ENCODE measurements at regions not wholly inside any gene's neighbourhood (a gene's known extent, or its start where the extent isn't known, plus 50 kb on each side); places are given as distances from the start of the nearest gene placed in this dataset.

DNA sequence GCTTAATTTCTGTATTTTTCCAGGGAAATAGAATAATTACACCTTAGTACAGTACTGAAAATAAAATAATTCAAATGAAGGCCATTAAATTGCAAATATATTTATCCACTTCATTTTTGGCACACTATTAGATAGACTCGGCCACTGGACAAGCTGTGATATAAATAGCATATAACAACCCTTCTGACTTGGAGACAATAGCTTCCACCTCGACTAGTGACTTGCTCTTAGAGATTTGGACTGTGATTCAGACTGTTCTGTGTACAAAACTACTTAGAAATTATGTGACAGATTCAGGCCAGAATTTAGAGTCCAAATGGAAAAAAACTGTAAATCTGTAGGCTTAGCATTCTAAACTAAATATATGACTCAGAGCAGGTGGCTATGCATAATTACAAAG lies 949.9 kb downstream of the LRFN5 start:
- Histone ChIP-seq H3K36me3 (ENCODE audit: control insufficient read depth, insufficient read depth, low read length) (no peaks in the 10 kb centered on the region), H3K27me3 (replicated peaks; ENCODE audit: control insufficient read depth, insufficient read depth, low read length) (no peaks in the 10 kb centered on the region), H3K4me3 (replicated peaks; ENCODE audit: low read depth, low read length) (no peak overlapping the region)
- DNase-seq (ENCODE audit: extremely low read depth, insufficient read length) = no peak
- TF ChIP-seq, protein P1, sequence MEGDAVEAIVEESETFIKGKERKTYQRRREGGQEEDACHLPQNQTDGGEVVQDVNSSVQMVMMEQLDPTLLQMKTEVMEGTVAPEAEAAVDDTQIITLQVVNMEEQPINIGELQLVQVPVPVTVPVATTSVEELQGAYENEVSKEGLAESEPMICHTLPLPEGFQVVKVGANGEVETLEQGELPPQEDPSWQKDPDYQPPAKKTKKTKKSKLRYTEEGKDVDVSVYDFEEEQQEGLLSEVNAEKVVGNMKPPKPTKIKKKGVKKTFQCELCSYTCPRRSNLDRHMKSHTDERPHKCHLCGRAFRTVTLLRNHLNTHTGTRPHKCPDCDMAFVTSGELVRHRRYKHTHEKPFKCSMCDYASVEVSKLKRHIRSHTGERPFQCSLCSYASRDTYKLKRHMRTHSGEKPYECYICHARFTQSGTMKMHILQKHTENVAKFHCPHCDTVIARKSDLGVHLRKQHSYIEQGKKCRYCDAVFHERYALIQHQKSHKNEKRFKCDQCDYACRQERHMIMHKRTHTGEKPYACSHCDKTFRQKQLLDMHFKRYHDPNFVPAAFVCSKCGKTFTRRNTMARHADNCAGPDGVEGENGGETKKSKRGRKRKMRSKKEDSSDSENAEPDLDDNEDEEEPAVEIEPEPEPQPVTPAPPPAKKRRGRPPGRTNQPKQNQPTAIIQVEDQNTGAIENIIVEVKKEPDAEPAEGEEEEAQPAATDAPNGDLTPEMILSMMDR (IDR thresholded peaks at IDR 0.05; ENCODE audit: insufficient read depth, low read length, poor library complexity, severe bottlenecking) = no peak

DNA sequence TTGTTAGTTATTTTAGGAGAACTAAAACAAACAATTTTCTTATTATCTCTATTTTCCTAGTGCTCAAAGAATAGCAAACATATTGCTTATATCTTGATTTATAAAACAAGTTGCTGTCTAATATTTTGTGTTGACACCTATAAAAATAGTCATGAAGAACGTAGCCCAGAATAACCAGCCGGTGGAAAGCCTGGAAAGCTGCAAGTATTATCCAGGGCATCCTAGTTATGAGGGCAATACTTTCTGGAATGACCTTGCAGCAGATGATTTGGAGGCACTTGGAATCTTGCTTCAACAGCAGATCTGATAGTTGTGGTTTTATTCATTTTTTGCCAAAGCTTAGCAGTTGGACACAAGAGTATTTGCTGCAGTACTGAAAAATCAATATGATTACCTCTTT lies 948.7 kb downstream of the LRFN5 start:
- H3K4me3 ChIP-seq (replicated peaks; ENCODE audit: low read depth, low read length) = no peak overlapping the region
- DNase-seq (ENCODE audit: extremely low read depth, insufficient read length) = no peak
- H3K27me3 ChIP-seq (replicated peaks; ENCODE audit: control insufficient read depth, insufficient read depth, low read length) = no peaks in the 10 kb centered on the region
- H3K36me3 ChIP-seq (ENCODE audit: control insufficient read depth, insufficient read depth, low read length) = no peaks in the 10 kb centered on the region
- TF ChIP-seq, protein P1 (IDR thresholded peaks at IDR 0.05; ENCODE audit: insufficient read depth, low read length, poor library complexity, severe bottlenecking) = no peak

DNA sequence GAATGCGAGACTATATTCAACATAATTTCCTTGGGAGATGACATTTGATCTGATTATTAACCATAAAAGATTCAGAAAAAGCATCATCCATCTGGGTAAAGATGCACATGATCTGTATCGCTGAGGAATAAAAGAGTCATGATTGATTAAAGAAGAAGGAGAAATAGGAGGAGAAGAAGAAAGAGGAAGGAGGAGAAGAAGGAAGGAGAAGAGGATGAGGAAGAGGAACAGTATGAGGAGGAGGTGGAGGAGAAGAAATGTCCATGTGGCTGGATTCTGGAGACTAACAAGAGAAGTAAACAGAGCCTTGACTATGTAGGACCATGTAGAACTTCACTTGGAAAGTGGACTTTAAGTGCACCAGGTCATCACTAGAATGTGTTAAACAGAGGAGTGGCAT lies 947.4 kb downstream of the LRFN5 start:
- no peak overlapping the region for H3K4me3 ChIP-seq (replicated peaks; ENCODE audit: low read depth, low read length)

DNA sequence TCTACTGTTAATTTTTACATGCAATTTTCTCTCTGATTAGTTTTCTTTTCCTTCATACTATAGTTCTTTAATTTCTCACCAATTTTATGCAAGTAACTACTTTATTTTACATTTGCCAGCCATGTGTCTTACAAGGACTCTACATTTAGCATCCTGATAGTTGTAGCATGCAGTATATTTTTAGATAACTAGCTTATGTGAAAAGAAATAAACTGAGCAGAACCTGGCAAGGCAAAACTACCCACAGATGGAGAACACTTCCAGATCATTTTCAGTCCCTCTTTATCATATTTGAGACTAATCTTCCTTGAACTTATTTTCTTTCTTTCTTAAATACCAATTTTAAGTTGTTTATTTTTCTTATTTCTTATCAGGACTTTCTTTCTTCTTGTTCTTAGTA lies 943.6 kb downstream of the LRFN5 start:
- Histone ChIP-seq H3K36me3 (ENCODE audit: control insufficient read depth, insufficient read depth, low read length) (no peaks in the 10 kb centered on the region), H3K4me3 (replicated peaks; ENCODE audit: low read depth, low read length) (no peak overlapping the region), H3K27me3 (replicated peaks; ENCODE audit: control insufficient read depth, insufficient read depth, low read length) (no peaks in the 10 kb centered on the region)
- no peak for DNase-seq (ENCODE audit: extremely low read depth, insufficient read length)
- TF ChIP-seq, protein P1 (IDR thresholded peaks at IDR 0.05; ENCODE audit: insufficient read depth, low read length, poor library complexity, severe bottlenecking) = no peak

More for the DNA sequence above, 947.4 kb downstream of the LRFN5 start:
- Histone ChIP-seq H3K36me3 (ENCODE audit: control insufficient read depth, insufficient read depth, low read length) (no peaks in the 10 kb centered on the region), H3K27me3 (replicated peaks; ENCODE audit: control insufficient read depth, insufficient read depth, low read length) (no peaks in the 10 kb centered on the region)
- DNase-seq (ENCODE audit: extremely low read depth, insufficient read length) = no peak
- TF ChIP-seq, protein P1 (IDR thresholded peaks at IDR 0.05; ENCODE audit: insufficient read depth, low read length, poor library complexity, severe bottlenecking) = no peak

DNA sequence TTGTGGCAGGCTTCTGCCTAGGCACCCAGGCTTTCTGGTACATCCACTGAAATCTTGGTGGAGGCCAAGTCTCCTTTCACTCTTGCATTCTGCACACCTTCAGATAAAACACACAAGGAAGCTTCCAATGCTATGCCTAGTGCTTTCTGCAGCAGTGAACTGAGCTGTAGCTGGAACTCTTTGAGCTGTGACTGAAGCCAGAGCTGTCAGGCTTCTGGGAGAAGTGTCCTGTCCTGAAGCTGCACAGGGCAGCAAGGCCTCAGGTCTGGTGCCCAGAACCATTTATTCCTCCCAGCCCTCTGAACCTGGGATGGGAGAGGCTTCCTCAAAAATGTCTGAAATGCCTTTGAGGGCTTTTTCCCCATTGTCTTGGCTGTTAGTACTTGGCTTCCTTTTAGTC lies 941.7 kb downstream of the LRFN5 start:
- Histone ChIP-seq H3K36me3 (ENCODE audit: control insufficient read depth, insufficient read depth, low read length) (no peaks in the 10 kb centered on the region), H3K27me3 (replicated peaks; ENCODE audit: control insufficient read depth, insufficient read depth, low read length) (no peaks in the 10 kb centered on the region), H3K4me3 (replicated peaks; ENCODE audit: low read depth, low read length) (no peak overlapping the region)
- no peak for DNase-seq (ENCODE audit: extremely low read depth, insufficient read length)
- TF ChIP-seq, protein P1 (IDR thresholded peaks at IDR 0.05; ENCODE audit: insufficient read depth, low read length, poor library complexity, severe bottlenecking) = no peak

DNA sequence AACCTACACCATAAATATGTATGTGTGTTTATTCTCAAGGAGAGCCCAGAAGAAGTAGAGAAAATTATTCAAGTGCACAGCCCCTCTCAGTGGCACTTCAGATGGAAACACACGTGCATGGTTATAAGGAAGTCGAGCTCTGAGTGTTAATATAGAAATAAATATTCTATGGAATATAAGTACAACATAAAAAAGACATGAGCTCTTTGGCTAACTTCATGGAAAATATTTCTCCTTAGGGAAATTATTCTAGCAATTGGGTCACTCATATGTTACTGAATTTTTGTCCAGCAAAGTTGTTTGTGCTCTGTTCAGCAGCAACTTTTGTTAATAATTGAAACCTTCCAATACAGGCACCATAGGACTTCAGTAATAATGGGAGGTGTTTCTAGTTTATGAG lies 939.0 kb downstream of the LRFN5 start:
- no peak for DNase-seq (ENCODE audit: extremely low read depth, insufficient read length)
- Histone ChIP-seq H3K27me3 (replicated peaks; ENCODE audit: control insufficient read depth, insufficient read depth, low read length) (no peaks in the 10 kb centered on the region), H3K36me3 (ENCODE audit: control insufficient read depth, insufficient read depth, low read length) (no peaks in the 10 kb centered on the region), H3K4me3 (replicated peaks; ENCODE audit: low read depth, low read length) (no peak overlapping the region)
- TF ChIP-seq, protein P1 (IDR thresholded peaks at IDR 0.05; ENCODE audit: insufficient read depth, low read length, poor library complexity, severe bottlenecking) = no peak

Measured in GM06990 (cell line).